Mesendoderm (in vitro differentiated cells): ENCODE measurements at regions not wholly inside any gene's neighbourhood (a gene's known extent, or its start where the extent isn't known, plus 50 kb on each side); places are given as distances from the start of the nearest gene placed in this dataset.

Experiments used
- DNase-seq: peaks from one replicate; pipeline ENCODE4 v3.0.0; 2013
- H2AK5ac ChIP-seq: 2 replicates; pipeline ENCODE4 v1.6.1; 2013; ENCODE audit warnings: low read length, inconsistent platforms
- H2BK120ac ChIP-seq: 2 replicates; pipeline ENCODE4 v1.6.1; 2013; ENCODE audit warnings: low read depth, mild to moderate bottlenecking, low read length, moderate library complexity, mixed read lengths
- H2BK15ac ChIP-seq: replicated peaks from 2 replicates; pipeline ENCODE4 v1.6.1; 2013; ENCODE audit warnings: low read depth, mild to moderate bottlenecking, moderate library complexity
- H2BK5ac ChIP-seq: 2 replicates; pipeline ENCODE4 v1.6.1; 2013; ENCODE audit warnings: low read length, inconsistent platforms
- H3K18ac ChIP-seq: 2 replicates; pipeline ENCODE4 v1.6.1; 2013; ENCODE audit warnings: mild to moderate bottlenecking, low read length, mixed read lengths
- H3K23ac ChIP-seq: one replicate; pipeline ENCODE4 v1.6.1; 2013; ENCODE audit warnings: low read length
- H3K27ac ChIP-seq: 2 replicates; pipeline ENCODE4 v1.5.1; 2013; ENCODE audit warnings: low read depth, mild to moderate bottlenecking, inconsistent platforms, low read length, moderate library complexity
- H3K27me3 ChIP-seq: 2 replicates; pipeline ENCODE4 v1.6.1; 2013; ENCODE audit warnings: low read length, control low read depth, mild to moderate bottlenecking, inconsistent platforms; ENCODE audit not compliant: insufficient read depth, poor library complexity
- H3K36me3 ChIP-seq: 2 replicates; pipeline ENCODE4 v1.6.1; 2013; ENCODE audit warnings: low read length, inconsistent platforms; ENCODE audit not compliant: control insufficient read depth, insufficient read depth
- H3K4ac ChIP-seq: one replicate; pipeline ENCODE4 v1.6.1; 2013; ENCODE audit warnings: low read depth, mild to moderate bottlenecking, low read length, moderate library complexity
- H3K4me1 ChIP-seq: 2 replicates; pipeline ENCODE4 v1.6.1; 2013; ENCODE audit warnings: low read depth, low read length, inconsistent platforms; ENCODE audit not compliant: control insufficient read depth
- H3K4me2 ChIP-seq: 2 replicates; pipeline ENCODE4 v1.6.1; 2013; ENCODE audit warnings: low read length
- H3K4me3 ChIP-seq: 2 replicates; pipeline ENCODE4 v1.5.1; 2013; ENCODE audit warnings: mild to moderate bottlenecking, low read length
- H3K56ac ChIP-seq: one replicate; pipeline ENCODE4 v1.6.1; 2013; ENCODE audit warnings: low read length
- H3K79me1 ChIP-seq: 2 replicates; pipeline ENCODE4 v1.6.1; 2013; ENCODE audit warnings: low read length, inconsistent platforms
- H3K79me2 ChIP-seq: 2 replicates; pipeline ENCODE4 v1.6.1; 2013; ENCODE audit warnings: mild to moderate bottlenecking, low read length; ENCODE audit not compliant: control insufficient read depth, insufficient read depth
- H3K9ac ChIP-seq: 2 replicates; pipeline ENCODE4 v1.6.1; 2013; ENCODE audit warnings: low read length, inconsistent platforms
- H4K5ac ChIP-seq: one replicate; pipeline ENCODE4 v1.6.1; 2013; ENCODE audit warnings: low read length
- H4K8ac ChIP-seq: one replicate; pipeline ENCODE4 v1.6.1; 2013; ENCODE audit warnings: low read depth, mild to moderate bottlenecking, control low read depth, low read length, moderate library complexity
- WGBS: extraction: QIAGEN DNeasy Blood & Tissue Kit; methylation state at CpG from one replicate; pipeline ENCODE4 v1.1.7; 2013; ENCODE audit warnings: low lambda C conversion rate, missing lambda C conversion rate; ENCODE audit not compliant: insufficient coverage; ENCODE audit errors: extremely low coverage; 5-methylcytosine and 5-hydroxymethylcytosine counted together

GRCh38 chr4:32830160-32830559, 2110.0 kb downstream of the PCDH7 start:
- H3K79me1 ChIP-seq, result no peaks in the 10 kb centered on the region
- H3K27me3 ChIP-seq, result no peaks in the 10 kb centered on the region
- H3K56ac ChIP-seq, result no peak overlapping the region
- no peak overlapping the region for H3K4me3 ChIP-seq
- no peak for DNase-seq
- no peak overlapping the region for H3K9ac ChIP-seq
- H3K27ac ChIP-seq, result no peak overlapping the region
- no peak overlapping the region for H2BK15ac ChIP-seq
- no peaks in the 10 kb centered on the region for H3K4me1 ChIP-seq
- H3K23ac ChIP-seq, result no peak overlapping the region
- WGBS, result 100% methylated on average over 1 of the region's 1 CpG
- H4K5ac ChIP-seq, result no peak overlapping the region
- H4K8ac ChIP-seq, result no peak overlapping the region
- H2BK5ac ChIP-seq, result no peak overlapping the region
- H2BK120ac ChIP-seq, result no peak overlapping the region
- H3K36me3 ChIP-seq, result no peaks in the 10 kb centered on the region
- H3K4ac ChIP-seq, result no peak overlapping the region
- no peaks in the 10 kb centered on the region for H3K79me2 ChIP-seq
- no peak overlapping the region for H3K18ac ChIP-seq
- no peak overlapping the region for H3K4me2 ChIP-seq
- no peak overlapping the region for H2AK5ac ChIP-seq

DNA sequence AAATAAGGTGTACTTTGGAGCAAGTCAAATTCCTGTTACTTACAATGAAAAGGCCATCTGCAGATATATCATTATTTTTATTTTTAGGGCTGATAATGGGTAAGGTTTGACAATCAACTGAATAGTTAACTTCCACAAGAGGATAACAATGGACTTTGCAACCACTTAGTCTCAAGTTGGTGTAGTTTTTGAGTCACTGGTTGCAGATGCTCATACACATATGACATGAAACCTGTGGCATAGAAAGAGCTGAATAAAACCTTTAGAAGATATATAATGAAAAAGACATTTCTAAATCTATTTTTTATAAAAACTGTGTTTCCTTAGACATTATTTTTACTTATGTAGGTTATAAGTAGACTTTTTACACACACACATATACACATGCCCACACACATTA, 2110.9 kb downstream of the PCDH7 start:
- Histone ChIP-seq H3K4me2 (no peak overlapping the region), H3K56ac (no peak overlapping the region), H2BK15ac (no peak overlapping the region), H2AK5ac (no peak overlapping the region), H3K18ac (no peak overlapping the region), H3K27ac (no peak overlapping the region), H3K23ac (no peak overlapping the region), H2BK120ac (no peak overlapping the region), H3K9ac (no peak overlapping the region), H3K79me1 (no peaks in the 10 kb centered on the region), H3K36me3 (no peaks in the 10 kb centered on the region), H4K5ac (no peak overlapping the region), H3K4me1 (no peaks in the 10 kb centered on the region), H4K8ac (no peak overlapping the region), H3K27me3 (no peaks in the 10 kb centered on the region), H3K79me2 (no peaks in the 10 kb centered on the region), H2BK5ac (no peak overlapping the region), H3K4me3 (no peak overlapping the region), H3K4ac (no peak overlapping the region)
- DNase-seq, result no peak

DNA sequence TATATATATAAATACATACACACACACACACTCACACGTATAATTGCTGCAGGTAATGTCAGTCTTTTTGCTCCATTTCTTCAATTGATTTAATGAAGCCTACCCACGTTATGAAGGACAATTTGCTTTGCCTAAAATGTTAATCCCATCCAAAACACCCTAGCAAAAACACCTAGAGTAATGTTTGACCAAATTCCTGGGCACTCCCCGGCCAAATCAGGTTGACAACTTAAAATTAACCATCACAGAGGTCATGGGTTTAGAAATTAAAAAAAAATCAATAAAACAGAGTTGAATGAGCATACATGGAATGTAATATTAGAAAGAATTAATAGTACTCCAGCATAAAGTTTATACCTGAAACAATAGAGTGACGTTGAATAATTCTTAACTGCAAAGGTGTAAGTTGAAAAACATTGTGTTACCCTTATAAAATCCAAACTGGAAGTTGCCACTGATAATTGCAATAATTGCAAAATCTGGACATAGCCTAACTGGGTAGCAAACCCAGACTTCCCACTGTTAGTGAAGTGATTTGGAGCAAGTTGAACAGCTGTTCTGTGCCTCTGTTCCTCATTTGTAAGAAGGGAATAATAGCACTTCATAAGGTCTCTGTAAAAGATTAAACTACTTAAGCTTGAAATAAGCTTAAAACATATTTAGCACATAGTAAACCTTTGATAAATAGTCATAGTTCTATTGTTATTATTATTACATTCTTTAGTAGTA, 2120.5 kb downstream of the PCDH7 start:
- Histone ChIP-seq H3K4me2 (no peak overlapping the region), H3K36me3 (no peaks in the 10 kb centered on the region), H4K8ac (no peak overlapping the region), H3K9ac (no peak overlapping the region), H2BK5ac (no peak overlapping the region), H3K4me3 (no peak overlapping the region), H3K4ac (no peak overlapping the region), H3K18ac (no peak overlapping the region), H3K79me2 (no peaks in the 10 kb centered on the region), H2BK15ac (no peak overlapping the region), H2AK5ac (no peak overlapping the region), H3K56ac (no peak overlapping the region), H2BK120ac (no peak overlapping the region), H3K27me3 (no peaks in the 10 kb centered on the region), H3K27ac (no peak overlapping the region), H3K79me1 (no peaks in the 10 kb centered on the region), H3K23ac (no peak overlapping the region), H4K5ac (no peak overlapping the region), H3K4me1 (no peaks in the 10 kb centered on the region)
- no peak for DNase-seq
- no CpG with 5 or more reads among the region's 4 CpGs for WGBS

GRCh38 chr4:32841217-32841616, 2121.0 kb downstream of the PCDH7 start:
- no peak for DNase-seq
- WGBS, result no CpG with 5 or more reads among the region's 1 CpG

DNA sequence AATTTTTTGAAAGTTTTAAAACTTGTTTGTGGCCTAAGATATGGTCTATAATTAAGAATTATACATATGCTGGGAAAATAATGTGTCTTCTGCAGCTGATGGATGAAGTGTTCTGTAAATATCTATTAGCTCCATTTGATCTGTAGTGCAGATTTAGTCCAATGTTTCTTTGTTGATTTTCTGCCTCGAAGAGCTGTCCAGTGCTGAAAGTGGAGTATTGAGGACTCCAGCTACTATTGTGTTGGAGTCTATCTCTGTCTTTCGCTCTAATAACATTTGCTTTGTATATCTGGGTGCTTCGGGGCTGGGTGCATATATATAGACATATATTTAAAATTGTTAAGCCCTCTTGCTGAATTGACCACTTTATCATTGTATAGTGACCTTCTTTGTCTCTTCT, 2127.3 kb downstream of the PCDH7 start:
- Histone ChIP-seq H2BK15ac (no peak overlapping the region), H3K27ac (no peak overlapping the region), H2BK5ac (no peak overlapping the region), H4K8ac (no peak overlapping the region), H3K36me3 (no peaks in the 10 kb centered on the region), H3K79me1 (no peaks in the 10 kb centered on the region), H3K27me3 (no peaks in the 10 kb centered on the region), H3K18ac (no peak overlapping the region), H2BK120ac (no peak overlapping the region), H3K56ac (no peak overlapping the region), H4K5ac (no peak overlapping the region), H3K4me2 (no peak overlapping the region), H3K9ac (no peak overlapping the region), H3K79me2 (no peaks in the 10 kb centered on the region), H3K23ac (no peak overlapping the region), H3K4ac (no peak overlapping the region), H2AK5ac (no peak overlapping the region), H3K4me3 (no peak overlapping the region), H3K4me1 (no peaks in the 10 kb centered on the region)
- WGBS, result no CpG with 5 or more reads among the region's 3 CpGs
- no peak for DNase-seq

More at GRCh38 chr4:32841217-32841616, 2121.0 kb downstream of the PCDH7 start:
- Histone ChIP-seq H3K18ac (no peak overlapping the region), H2BK5ac (no peak overlapping the region), H3K23ac (no peak overlapping the region), H2AK5ac (no peak overlapping the region), H2BK120ac (no peak overlapping the region), H3K4me1 (no peaks in the 10 kb centered on the region), H3K4ac (no peak overlapping the region), H4K5ac (no peak overlapping the region), H2BK15ac (no peak overlapping the region), H3K9ac (no peak overlapping the region), H3K79me2 (no peaks in the 10 kb centered on the region), H3K79me1 (no peaks in the 10 kb centered on the region), H4K8ac (no peak overlapping the region), H3K4me3 (no peak overlapping the region), H3K27me3 (no peaks in the 10 kb centered on the region), H3K27ac (no peak overlapping the region), H3K56ac (no peak overlapping the region), H3K36me3 (no peaks in the 10 kb centered on the region), H3K4me2 (no peak overlapping the region)

GRCh38 chr4:32855622-32856021, 2135.5 kb downstream of the PCDH7 start:
- H3K79me2 ChIP-seq, result no peaks in the 10 kb centered on the region
- no peak overlapping the region for H4K5ac ChIP-seq
- no peak overlapping the region for H3K9ac ChIP-seq
- H3K4ac ChIP-seq, result no peak overlapping the region
- no peak overlapping the region for H2BK120ac ChIP-seq
- no peak overlapping the region for H3K18ac ChIP-seq
- no peak overlapping the region for H4K8ac ChIP-seq
- no peak overlapping the region for H2BK15ac ChIP-seq
- H3K4me3 ChIP-seq, result no peak overlapping the region
- no peak overlapping the region for H3K23ac ChIP-seq
- H3K4me1 ChIP-seq, result no peaks in the 10 kb centered on the region
- H3K27me3 ChIP-seq, result no peaks in the 10 kb centered on the region
- H3K36me3 ChIP-seq, result no peaks in the 10 kb centered on the region
- H2AK5ac ChIP-seq, result no peak overlapping the region
- H3K56ac ChIP-seq, result no peak overlapping the region
- no peak overlapping the region for H2BK5ac ChIP-seq
- no peak overlapping the region for H3K27ac ChIP-seq
- no peak for DNase-seq
- no peaks in the 10 kb centered on the region for H3K79me1 ChIP-seq
- WGBS, result no CpG with 5 or more reads among the region's 2 CpGs
- no peak overlapping the region for H3K4me2 ChIP-seq
